Cerebellar nuclear complex (tissue), 1 donor: ENCODE measurements at regions not wholly inside any gene's neighbourhood (a gene's known extent, or its start where the extent isn't known, plus 50 kb on each side); places are given as distances from the start of the nearest gene placed in this dataset.

ENCODE experiments used
- DNase-seq, 2 experiments: peaks; one replicate each; lab custom pipeline; 2025; lab: John Stamatoyannopoulos, UW

DNA sequence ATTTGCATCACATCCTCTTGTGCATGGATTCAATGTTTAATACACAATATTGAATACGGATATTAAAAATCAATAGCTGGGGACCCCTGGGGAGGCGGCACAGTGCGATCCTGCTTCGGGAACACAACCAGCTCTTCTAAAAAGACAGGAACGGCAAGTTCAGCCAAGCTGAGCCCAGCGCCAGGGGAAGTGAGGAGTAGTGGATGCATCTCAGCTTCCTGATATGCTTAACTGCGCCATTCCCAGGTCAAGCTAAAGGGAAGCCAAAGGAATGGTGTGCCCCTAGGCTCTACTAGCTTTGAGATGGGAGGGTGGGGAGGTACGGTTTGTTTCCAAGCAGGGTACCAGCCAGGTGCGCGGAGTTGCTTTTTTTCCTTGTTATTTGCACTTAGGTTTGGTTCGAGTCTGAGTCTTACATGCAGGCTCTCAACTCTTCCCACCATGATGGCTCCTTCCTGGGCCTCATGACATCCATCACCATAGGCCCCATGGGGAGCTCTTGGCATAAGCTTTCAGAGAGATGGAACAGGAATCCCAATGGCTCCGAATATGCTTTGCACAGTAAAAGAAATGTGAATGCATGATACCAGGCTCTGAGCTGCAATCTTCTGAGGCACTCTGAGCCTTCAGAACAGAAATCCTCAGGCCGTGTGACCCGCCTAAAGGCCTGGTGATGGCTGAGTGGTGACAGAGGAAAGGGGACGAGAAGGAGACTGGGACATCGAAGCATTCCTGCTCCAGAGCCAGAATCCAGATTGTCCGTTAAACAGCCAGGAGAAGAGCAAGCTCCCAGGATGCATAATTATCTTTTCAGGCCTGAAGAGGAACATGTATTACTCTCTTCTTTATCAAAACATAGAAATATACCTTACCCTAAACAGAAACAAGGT is 51.8 kb upstream of the BCOR start:
- no peak for DNase-seq

DNA sequence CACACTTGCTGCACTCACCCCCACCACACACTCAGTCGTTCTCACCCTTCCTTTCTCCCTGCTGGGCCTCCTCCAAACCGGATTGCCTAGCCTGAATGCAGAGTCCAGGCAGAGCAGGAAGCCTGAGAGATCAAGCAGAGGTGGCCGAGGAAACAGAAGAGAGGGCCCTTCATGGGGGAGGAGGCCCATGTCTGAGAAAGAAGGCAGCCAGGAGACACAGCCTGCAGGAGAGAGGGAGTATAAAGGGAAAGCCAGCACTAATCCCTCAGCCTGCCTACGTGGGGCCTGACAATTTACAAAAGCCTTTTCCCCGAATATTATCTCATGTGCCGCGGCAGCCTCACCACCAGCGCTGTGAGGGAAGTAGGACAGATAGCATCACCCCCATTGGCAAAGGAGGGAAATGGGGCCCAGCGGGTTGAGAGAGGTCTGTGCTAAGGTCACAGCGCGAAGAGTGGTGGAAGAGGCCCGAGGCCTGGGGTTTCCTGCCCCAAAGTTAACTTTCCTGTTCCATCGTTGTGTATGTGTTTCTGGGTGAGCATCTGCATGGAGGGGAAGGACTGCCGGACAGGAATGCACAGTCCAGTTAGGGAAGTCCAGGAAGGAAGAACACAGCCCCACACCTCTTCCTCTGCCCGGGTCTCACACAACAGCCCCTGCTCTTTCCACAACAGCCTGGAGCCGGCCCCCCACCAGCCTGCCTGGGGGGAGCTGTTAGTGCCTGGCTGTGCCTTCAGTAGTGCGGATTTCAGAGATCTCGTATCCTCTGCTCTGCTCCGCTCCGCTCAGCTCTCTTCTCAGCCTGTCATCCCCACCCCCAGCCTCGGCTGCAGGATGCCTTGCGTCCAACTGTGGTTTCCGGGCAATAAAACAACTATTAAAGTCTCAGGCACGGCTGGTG is 50.9 kb upstream of the BCOR start:
- DNase-seq: no peak

DNA sequence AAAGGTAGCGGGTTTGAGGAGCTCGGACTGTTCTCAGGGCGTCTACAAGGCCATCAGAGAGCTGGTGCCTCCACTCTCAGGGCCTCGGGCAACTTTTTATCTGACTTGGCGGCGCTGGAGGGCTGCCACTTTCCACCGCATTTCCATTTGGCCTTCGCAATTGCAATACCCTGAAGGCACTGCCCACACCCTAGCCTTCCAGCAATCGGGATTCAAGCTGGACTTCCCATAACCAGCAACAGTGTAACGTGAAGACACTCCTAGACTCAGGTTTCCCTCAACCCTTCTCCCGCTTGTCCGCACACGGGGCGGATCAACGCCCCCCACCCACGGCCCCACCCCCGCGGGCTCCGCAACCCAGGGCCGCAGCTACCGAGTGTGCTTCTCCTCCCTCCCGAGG is 50.2 kb upstream of the BCOR start:
- DNase-seq: no peak
